IgD-negative memory B cell (primary cell): ENCODE measurements at regions not wholly inside any gene's neighbourhood (a gene's known extent, or its start where the extent isn't known, plus 50 kb on each side); places are given as distances from the start of the nearest gene placed in this dataset.

Experiments
- H3K27ac Mint-ChIP-seq, 3 donors: one replicate each; pipeline ENCODE4 v1.8.0; 2020 to 2022; ENCODE audit warnings: mild to moderate bottlenecking in 3 of 3, mixed read lengths in 3 of 3, moderate library complexity in 1 of 3
- H3K27me3 Mint-ChIP-seq: one replicate; pipeline ENCODE4 v1.8.0; 2021; ENCODE audit warnings: mixed read lengths
- H3K36me3 Mint-ChIP-seq: one replicate; pipeline ENCODE4 v1.8.0; 2020; ENCODE audit warnings: mild to moderate bottlenecking, mixed read lengths
- H3K4me1 Mint-ChIP-seq, 3 donors: one replicate each; pipeline ENCODE4 v1.8.0; 2020 to 2022; ENCODE audit warnings: mixed read lengths in 3 of 3, mild to moderate bottlenecking in 1 of 3
- H3K4me3 Mint-ChIP-seq, 4 donors: one replicate each; pipeline ENCODE4 v1.8.0; 2020 to 2022; ENCODE audit warnings: mild to moderate bottlenecking in 4 of 4, mixed read lengths in 4 of 4, moderate library complexity in 3 of 4
- H3K9me3 Mint-ChIP-seq, 3 donors: one replicate each; pipeline ENCODE4 v1.8.0; 2020 to 2021; ENCODE audit warnings: mixed read lengths in 3 of 3, mild to moderate bottlenecking in 1 of 3

DNA sequence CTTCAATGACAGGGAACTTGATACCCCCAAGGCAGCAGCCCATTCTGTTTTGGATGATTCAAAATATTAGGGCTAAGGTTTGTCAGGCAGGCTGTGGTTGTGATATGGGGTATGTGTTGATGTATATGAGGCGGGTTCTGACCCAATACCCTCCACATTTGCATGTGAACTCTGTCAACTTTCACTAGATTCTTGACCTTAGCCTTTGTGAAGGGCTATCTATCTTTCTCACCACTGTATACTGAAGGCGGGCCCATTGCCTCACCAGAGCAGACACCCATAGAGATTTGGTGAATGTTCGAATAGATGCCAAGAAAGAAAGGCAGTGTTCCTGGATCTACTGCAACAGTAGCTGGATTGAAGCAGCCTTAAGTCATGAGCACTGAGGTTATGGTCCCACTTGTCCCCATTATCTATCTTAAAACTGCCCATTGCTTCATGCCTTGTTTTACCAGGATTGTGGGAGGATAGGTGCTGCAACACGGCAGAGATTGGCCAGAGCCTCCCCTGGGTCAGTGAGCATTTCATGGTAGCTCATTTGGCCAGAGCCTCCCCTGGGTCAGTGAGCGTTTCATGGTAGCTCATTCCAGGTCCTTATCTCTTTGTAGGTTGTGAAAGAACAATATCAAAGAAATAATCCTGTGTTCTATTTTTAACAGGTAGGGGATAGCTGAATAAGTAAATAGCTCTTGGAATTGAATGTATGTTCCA is 399.6 kb downstream of the TMEM135 start:
- no peaks in the 10 kb centered on the region for H3K4me1 Mint-ChIP-seq
- H3K36me3 Mint-ChIP-seq: no peaks in the 10 kb centered on the region
- no peak overlapping the region for H3K4me3 Mint-ChIP-seq
- no peaks in the 10 kb centered on the region for H3K9me3 Mint-ChIP-seq
- no peak overlapping the region for H3K27ac Mint-ChIP-seq
- peaks cover 2% of the 10 kb centered on the region for H3K27me3 Mint-ChIP-seq

DNA sequence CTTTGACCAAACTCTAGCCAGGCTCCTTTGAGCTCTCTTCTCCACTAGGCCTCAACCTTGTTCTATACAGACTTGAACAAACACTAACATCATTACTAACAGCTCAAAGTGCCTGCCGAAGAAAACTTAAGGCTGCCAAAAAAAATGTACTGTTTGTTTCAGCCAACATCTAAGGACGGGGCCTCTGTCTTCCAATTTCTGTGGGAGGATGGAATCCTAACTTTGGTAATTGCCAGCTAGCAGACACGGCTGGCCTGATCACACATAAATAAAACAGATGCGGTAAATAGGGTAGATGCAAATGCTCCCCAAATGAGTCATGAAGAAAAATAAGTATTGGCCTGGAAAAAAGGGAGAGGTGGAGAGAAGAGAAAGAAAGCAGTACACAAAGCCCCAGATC is 394.3 kb downstream of the TMEM135 start:
- H3K4me1 Mint-ChIP-seq: no peaks in the 10 kb centered on the region
- no peaks in the 10 kb centered on the region for H3K36me3 Mint-ChIP-seq
- H3K27me3 Mint-ChIP-seq: no peaks in the 10 kb centered on the region
- no peak overlapping the region for H3K4me3 Mint-ChIP-seq
- H3K27ac Mint-ChIP-seq: no peak overlapping the region
- no peaks in the 10 kb centered on the region for H3K9me3 Mint-ChIP-seq

DNA sequence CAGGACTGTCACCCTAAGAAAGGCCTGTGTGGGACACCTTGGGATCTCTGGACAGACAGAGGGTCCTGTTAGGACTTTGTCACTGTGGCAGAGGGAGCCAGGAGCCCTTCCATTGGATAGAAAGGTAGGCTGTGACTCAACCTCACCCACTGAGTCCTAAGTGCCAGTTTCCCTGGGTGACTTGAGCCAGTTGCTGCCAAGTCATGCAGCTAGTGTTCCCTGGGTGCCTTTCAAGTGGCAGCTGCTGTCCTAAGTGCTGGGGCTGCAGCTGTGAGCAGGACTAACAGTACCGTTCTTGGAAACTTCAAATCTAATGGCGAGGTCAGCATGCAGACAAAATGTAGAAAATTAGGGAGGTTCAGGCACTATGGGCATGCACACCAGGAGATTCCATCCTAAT is 393.7 kb downstream of the TMEM135 start:
- H3K9me3 Mint-ChIP-seq: no peaks in the 10 kb centered on the region
- no peaks in the 10 kb centered on the region for H3K36me3 Mint-ChIP-seq
- no peak overlapping the region for H3K4me3 Mint-ChIP-seq
- H3K27ac Mint-ChIP-seq: peak overlapping the region in 1 of 3 donors; percentile 41
- no peaks in the 10 kb centered on the region for H3K4me1 Mint-ChIP-seq
- H3K27me3 Mint-ChIP-seq: no peaks in the 10 kb centered on the region

DNA sequence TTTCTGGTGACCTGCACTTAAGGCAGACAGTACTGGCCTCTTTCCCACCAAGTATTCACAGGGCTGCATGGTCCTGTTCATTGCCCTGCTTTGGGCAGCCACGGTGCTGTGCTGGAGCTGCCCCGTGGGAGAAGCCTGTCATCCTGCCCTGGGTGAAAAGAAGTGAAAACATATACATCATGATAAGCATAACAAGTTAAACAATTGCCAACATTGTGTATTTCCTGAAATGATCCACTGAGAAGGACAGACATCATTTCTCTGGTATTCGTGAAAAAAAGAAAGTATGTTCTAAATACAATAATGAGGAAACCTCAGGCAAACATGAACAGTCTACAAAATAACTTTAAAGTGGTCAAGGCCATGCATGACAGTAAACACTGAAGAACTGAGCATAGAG is 393.1 kb downstream of the TMEM135 start:
- Mint-ChIP-seq H3K27ac (no peak overlapping the region), H3K27me3 (no peaks in the 10 kb centered on the region), H3K36me3 (no peaks in the 10 kb centered on the region), H3K4me3 (no peak overlapping the region), H3K4me1 (no peaks in the 10 kb centered on the region), H3K9me3 (no peaks in the 10 kb centered on the region)

DNA sequence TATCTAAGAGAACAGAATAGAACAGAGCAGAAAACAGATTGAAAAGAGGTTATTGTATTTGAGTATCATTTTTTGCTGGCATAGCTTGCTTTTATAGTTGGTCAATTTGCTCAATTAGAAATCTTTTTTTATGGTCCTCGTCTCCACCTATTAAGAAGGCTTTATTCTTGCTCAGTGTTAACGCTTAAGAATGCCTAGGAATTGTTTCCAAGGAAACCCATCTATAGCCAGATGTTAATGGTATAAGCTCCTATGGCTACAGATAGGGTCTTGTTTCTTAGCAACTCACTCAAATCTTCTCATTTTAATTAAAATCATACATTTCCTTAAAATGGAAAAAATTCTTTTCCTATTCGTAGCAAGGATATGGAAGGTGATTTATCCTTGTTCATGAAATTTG is 392.3 kb downstream of the TMEM135 start:
- H3K4me1 Mint-ChIP-seq: no peaks in the 10 kb centered on the region
- no peaks in the 10 kb centered on the region for H3K36me3 Mint-ChIP-seq
- no peaks in the 10 kb centered on the region for H3K27me3 Mint-ChIP-seq
- no peak overlapping the region for H3K27ac Mint-ChIP-seq
- no peak overlapping the region for H3K4me3 Mint-ChIP-seq
- H3K9me3 Mint-ChIP-seq: no peaks in the 10 kb centered on the region

DNA sequence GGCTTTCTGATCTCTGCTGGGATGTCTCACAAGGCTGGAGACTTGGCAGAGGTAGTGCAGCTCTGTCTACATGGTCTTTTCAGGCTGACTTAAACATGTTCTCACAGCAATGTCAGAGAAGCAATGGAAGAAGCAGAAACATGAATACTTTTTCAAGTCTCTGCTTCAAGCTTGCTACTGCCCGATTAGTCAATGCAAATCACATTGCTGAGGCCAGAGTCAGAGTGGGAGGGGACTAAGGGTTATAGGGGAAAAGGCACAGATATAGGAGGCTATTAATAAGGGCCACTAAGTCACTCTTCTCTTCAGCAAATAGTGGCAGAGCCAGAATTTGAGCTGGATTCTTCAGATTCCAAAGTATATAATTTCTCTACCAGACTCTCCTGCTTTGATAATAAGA is 390.5 kb downstream of the TMEM135 start:
- Mint-ChIP-seq H3K27me3 (no peaks in the 10 kb centered on the region), H3K36me3 (no peaks in the 10 kb centered on the region), H3K27ac (no peak overlapping the region), H3K9me3 (no peaks in the 10 kb centered on the region), H3K4me1 (no peaks in the 10 kb centered on the region), H3K4me3 (no peak overlapping the region)

DNA sequence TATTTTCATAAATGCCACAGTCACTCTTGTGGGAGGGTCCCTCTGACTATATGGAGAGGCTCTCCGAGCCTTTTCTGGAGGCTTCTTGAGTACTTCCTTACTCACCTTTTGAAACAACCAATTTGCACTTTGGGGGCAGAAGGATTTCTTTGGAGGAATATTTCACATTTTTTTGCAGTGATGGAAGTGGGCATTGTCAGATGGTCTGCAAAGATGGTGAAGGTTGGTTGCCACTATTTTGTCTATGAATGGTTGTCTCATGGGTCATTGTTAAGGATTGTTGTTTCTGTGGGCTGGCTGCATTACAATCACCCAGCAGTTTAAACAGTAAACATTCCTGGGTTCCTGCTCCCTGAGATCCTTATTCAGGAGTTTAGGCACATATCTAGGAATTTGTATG is 388.2 kb downstream of the TMEM135 start:
- H3K27me3 Mint-ChIP-seq: no peaks in the 10 kb centered on the region
- H3K9me3 Mint-ChIP-seq: no peaks in the 10 kb centered on the region
- no peak overlapping the region for H3K27ac Mint-ChIP-seq
- H3K4me3 Mint-ChIP-seq: no peak overlapping the region
- no peaks in the 10 kb centered on the region for H3K4me1 Mint-ChIP-seq
- H3K36me3 Mint-ChIP-seq: no peaks in the 10 kb centered on the region

DNA sequence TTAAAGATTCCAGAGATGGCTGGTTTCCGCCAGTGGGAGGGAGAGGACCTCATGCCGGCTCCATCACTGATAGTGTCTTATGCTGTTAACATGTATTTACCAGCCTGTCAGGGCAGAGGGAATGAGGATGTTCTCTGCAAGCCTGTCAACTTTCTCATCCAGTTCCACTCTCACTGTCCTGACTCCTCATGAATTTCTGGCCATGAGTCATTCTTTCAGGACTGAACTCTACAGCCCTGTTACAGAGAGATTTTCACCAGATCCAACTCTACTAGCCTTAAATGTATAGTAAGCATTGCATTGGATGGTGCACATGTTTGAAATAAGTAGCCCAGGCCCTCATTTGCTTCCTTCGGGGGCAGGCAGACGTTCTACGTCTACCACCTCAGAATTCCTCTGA is 387.7 kb downstream of the TMEM135 start:
- no peaks in the 10 kb centered on the region for H3K27me3 Mint-ChIP-seq
- no peaks in the 10 kb centered on the region for H3K9me3 Mint-ChIP-seq
- H3K27ac Mint-ChIP-seq: no peak overlapping the region
- H3K4me1 Mint-ChIP-seq: no peaks in the 10 kb centered on the region
- H3K4me3 Mint-ChIP-seq: no peak overlapping the region
- no peaks in the 10 kb centered on the region for H3K36me3 Mint-ChIP-seq

DNA sequence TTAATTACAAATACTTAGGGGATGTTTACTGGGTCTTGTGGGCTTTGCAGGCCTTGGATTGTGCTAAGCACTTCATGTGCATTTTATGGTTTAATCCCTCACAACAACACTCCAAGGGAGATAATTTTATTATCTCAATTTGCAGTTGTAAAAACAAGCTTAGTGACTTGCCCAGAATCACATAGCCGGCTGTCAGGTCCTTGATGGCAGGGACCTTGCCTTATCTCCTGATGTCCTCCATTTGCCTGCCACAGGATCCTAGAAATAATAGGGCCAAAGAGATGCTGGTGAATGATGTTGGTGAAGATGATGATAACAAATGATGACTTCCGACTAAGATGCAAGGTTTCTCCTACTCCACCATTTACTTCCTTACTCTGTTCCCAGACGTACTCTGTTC is 385.4 kb downstream of the TMEM135 start:
- no peak overlapping the region for H3K27ac Mint-ChIP-seq
- H3K9me3 Mint-ChIP-seq: no peaks in the 10 kb centered on the region
- no peaks in the 10 kb centered on the region for H3K4me1 Mint-ChIP-seq
- H3K4me3 Mint-ChIP-seq: no peak overlapping the region
- no peaks in the 10 kb centered on the region for H3K27me3 Mint-ChIP-seq
- H3K36me3 Mint-ChIP-seq: no peaks in the 10 kb centered on the region

DNA sequence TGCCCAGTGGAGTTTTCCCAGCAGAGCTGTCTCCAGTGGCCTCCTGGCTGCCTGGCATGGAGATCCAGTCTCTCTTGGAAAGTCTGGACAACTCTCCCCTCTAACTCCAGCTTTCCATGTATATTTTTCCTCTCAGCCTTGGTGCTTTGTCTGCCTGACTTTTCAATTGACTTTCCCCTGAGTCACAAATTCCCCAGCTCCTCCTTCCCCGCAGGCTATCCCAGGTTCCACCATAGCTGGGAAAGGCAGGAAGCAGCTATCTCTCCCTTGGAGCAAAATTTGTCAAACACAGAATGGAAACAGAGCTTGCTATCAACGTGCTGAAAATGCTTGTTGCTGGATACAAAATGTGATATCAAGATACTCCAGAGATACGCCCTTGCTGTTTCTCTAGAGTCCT is 384.8 kb downstream of the TMEM135 start:
- no peak overlapping the region for H3K27ac Mint-ChIP-seq
- no peaks in the 10 kb centered on the region for H3K36me3 Mint-ChIP-seq
- no peaks in the 10 kb centered on the region for H3K4me1 Mint-ChIP-seq
- H3K9me3 Mint-ChIP-seq: no peaks in the 10 kb centered on the region
- H3K27me3 Mint-ChIP-seq: no peaks in the 10 kb centered on the region
- H3K4me3 Mint-ChIP-seq: no peak overlapping the region

DNA sequence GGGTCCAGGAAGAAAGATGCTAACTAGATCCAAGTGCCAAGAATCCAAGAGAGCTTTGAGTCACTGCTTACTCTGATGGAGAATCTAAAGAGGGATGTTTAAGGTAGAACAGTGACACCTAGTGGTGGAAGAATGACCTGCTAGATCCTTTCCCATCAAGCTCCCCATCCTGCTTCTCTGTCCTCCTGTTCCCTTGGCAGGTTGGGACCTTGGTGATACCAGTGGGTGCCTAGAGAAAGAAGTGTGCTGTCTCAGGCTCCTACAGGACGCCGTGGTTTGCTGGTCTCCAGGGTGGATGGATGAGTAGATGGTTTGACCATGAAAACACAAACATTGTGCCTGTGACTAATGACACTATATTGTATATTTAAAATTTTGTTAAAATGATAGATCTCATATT is 383.7 kb downstream of the TMEM135 start:
- H3K4me1 Mint-ChIP-seq: no peaks in the 10 kb centered on the region
- H3K9me3 Mint-ChIP-seq: no peaks in the 10 kb centered on the region
- H3K36me3 Mint-ChIP-seq: peaks cover under 1% of the 10 kb centered on the region
- H3K27ac Mint-ChIP-seq: no peak overlapping the region
- no peaks in the 10 kb centered on the region for H3K27me3 Mint-ChIP-seq
- H3K4me3 Mint-ChIP-seq: no peak overlapping the region

DNA sequence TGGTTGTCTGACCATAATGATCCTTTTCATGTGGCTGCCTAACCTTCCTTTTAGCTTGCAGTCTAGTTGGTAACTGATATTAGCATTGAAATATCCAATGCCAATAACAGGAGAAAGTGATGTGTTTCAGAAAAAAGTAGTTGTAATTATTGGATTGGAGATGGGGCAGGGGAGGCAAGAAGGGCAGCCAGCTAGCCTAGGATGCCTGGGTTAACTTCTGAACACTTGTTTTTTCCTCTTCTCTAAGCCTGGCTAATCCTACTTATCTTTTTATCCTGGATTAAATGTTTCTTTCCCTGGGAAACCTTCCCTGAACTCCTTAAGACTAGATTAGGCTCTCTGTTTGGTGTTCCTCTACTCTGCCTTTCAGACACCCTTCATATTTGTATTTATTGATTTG is 380.2 kb downstream of the TMEM135 start:
- H3K27me3 Mint-ChIP-seq: no peaks in the 10 kb centered on the region
- H3K36me3 Mint-ChIP-seq: peaks cover 2% of the 10 kb centered on the region
- H3K9me3 Mint-ChIP-seq: no peaks in the 10 kb centered on the region
- H3K4me3 Mint-ChIP-seq: no peak overlapping the region
- no peak overlapping the region for H3K27ac Mint-ChIP-seq
- H3K4me1 Mint-ChIP-seq: no peaks in the 10 kb centered on the region

DNA sequence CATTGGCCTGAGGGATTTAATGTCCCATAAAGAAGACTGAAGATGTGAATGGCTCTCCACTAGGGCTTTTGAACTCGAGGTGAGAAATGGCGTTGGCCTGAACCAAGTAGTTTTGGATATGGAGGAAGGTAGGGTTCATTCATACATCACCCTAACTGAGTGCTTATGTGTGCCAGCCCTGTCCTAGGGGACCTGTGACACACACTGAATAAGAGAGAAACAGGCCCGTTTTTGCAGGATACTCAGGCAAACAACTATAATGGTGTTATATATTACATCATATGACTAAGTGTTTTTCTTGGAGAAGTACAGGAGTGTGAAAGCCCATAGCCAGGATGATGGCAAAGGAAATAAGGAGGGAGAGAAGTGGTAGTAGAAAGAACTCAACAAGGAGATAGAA is 368.1 kb downstream of the TMEM135 start:
- peaks cover 0 to 2% (median 0%) of the 10 kb centered on the region in 3 donors for H3K9me3 Mint-ChIP-seq
- H3K4me3 Mint-ChIP-seq: no peak overlapping the region
- H3K4me1 Mint-ChIP-seq: peaks cover 0 to 2% (median 0%) of the 10 kb centered on the region in 3 donors
- peaks cover 4% of the 10 kb centered on the region for H3K36me3 Mint-ChIP-seq
- no peak overlapping the region for H3K27ac Mint-ChIP-seq
- no peaks in the 10 kb centered on the region for H3K27me3 Mint-ChIP-seq

DNA sequence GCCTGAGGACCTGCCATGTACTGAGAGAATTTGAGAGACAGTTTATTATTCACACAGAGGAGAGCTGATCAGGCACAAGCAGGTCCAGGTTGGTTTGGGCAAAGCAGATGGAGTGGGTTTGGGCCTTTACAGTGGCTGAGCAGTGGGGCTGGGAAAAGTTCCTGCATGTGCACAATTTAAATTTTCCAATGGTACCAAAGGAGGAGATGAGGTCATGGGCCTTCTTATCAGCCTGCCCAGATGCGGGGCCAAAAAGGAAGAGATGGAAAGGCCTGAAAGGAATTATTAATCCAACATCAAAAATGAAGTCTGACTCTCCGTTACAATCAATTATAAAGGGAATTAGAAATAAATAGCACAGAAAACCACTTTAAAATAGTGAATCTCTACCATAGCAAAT is 367.6 kb downstream of the TMEM135 start:
- Mint-ChIP-seq H3K9me3 (peaks cover 0 to 2% (median 0%) of the 10 kb centered on the region in 3 donors), H3K27ac (no peak overlapping the region), H3K4me3 (no peak overlapping the region), H3K27me3 (no peaks in the 10 kb centered on the region), H3K4me1 (peaks cover 0 to 2% (median 0%) of the 10 kb centered on the region in 3 donors), H3K36me3 (peaks cover 4% of the 10 kb centered on the region)

DNA sequence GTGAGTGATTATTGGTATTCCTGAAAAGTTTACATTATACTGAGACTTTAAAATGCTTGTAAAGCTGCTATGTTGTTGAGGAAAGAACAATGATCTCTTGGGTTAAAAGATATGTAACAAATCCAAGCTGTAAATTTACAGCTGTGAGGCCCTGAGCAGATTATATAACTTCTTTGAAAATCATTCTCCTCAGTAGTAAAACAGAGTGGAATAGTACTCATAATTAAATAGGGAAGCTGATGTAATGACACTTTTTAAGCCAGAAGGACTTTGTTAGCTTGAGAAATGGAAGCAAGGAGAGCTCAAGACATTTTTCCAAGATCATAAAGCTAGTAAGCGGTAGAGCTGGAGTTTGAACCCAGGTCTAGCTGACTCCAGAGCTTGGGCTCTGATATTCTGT is 363.9 kb downstream of the TMEM135 start:
- no peak overlapping the region for H3K27ac Mint-ChIP-seq
- no peaks in the 10 kb centered on the region for H3K27me3 Mint-ChIP-seq
- peaks cover 0 to 2% (median 0%) of the 10 kb centered on the region in 3 donors for H3K9me3 Mint-ChIP-seq
- H3K36me3 Mint-ChIP-seq: peaks cover 4% of the 10 kb centered on the region
- no peak overlapping the region for H3K4me3 Mint-ChIP-seq
- H3K4me1 Mint-ChIP-seq: peaks cover 0 to 2% (median 0%) of the 10 kb centered on the region in 3 donors

DNA sequence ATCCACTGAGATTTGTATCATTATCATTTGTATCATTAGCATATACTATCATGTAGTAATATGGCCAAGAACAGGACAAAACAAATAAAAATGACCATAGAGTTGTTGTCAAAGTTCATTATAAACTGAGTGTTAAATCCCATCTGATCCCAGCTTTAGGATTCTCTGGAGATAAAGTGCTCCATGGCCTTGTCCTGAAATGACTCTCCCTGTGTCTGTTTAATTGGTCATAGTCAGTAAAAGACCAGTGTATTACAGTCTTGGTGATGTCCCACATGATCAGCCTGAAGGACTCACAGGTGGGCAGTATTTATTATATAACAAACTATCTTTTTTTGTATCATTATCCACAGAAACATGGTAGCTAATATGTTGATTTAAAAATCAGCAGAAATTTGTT is 361.6 kb downstream of the TMEM135 start:
- H3K36me3 Mint-ChIP-seq: no peaks in the 10 kb centered on the region
- peaks cover 0 to 6% (median 2%) of the 10 kb centered on the region in 3 donors for H3K9me3 Mint-ChIP-seq
- H3K4me3 Mint-ChIP-seq: no peak overlapping the region
- H3K4me1 Mint-ChIP-seq: peaks cover 0 to under 1% (median 0%) of the 10 kb centered on the region in 3 donors
- H3K27ac Mint-ChIP-seq: no peak overlapping the region
- peaks cover 3% of the 10 kb centered on the region for H3K27me3 Mint-ChIP-seq
